ENCODE measurements at regions not wholly inside any gene's neighbourhood (a gene's known extent, or its start where the extent isn't known, plus 50 kb on each side); places are given as distances from the start of the nearest gene placed in this dataset.

DNA sequence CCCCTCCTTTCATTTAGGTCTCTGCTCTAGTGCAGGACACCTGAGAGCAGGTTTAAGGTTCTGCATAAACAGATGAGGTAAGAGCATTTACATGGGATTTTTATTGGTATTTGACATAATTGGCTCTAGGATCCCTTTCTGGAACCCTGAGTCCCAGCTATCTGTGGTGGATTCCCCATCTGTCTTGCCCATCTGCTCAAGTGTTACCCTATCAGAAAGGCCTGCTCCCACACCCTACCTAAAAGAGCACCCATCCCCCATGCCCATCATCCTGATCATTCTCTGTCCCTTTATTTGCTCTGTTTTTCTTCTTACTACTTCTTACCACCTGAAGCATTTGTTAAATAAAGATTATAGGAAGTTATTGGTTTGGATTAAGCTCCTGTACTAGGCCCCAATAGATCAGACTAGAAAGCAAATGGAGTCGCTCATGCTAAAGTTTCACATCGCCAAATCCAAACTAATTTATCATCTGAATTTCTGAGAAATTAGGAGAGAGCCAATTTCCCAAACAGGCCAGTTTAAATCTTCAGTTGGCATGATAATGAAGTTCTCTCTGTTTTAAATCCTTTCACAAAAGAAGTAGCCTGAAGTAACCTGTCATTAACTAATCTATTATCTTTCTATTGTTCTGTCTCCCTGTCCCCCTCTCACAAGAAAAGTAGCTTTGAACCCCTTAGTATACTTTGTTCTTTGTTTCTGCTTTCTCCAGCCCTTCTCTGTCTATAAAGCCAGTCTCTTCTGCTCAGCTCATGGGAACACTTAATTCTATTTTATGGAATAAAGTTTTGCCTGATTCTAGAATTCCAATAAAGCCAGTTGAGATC is 178.6 kb downstream of the ZNF674 start:
- no peak for DNase-seq

DNA sequence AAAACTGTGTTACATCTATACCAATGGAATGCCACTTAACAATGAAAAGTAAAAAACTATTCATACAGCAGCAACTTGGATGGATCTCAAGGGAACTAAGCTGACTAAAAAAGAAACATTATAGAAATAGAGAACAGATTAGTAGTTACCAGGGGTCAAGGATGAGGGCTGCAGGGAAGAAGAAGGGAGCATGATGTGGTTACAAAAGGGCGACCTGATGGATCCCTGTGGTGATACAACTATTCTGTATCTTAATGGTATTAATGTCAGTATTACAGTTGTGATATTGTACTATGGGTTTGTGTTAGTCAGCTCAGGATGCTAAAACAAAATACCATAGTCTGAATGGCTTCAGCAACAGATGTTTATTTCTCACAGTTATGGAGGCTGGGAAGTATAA is 190.7 kb downstream of the ZNF674 start:
- no peak for DNase-seq

DNA sequence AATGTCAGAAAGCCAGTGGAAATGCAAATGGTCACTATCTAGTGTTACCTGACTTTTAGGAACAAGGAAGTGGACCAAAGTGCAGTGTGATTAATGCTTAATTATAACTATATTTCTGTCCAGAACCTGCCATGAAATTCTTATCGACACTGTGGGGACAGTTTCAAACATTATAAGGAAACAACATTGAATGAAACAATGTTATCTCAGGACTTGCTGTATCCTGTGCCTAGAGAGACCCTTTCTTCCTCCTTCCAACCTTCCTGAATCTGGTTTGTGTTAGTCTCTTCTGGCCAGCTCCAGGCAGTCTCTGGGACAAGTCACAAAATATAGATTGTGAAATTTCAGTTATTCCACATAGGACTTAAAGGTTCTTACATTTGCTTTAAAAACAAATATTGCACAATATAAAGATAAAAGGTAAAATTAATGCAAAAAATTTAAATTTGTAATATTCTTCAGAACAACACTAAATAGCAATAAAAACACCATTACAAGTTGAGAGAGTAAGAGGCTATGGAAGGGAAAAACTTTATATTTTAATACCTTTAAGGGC is 203.4 kb downstream of the ZNF674 start:
- no peak for DNase-seq

DNA sequence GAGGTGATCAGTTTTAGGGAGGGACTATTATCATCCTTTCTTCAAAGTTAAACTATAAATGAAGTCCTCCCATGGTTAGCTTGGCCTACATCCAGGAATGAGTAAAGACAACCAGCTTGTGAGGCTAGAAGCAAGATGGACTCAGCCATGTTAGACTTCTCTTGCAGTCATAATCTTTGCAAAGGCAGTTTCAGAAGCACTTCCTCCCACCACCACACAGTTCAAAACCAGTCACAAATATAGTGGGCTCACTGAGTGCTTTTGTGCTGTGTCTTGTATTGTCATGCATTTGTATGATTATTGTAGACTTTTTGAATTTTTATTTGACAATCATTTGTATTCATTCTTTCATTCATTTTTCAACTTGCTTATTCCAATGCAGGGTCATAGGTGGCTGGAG is 204.5 kb downstream of the ZNF674 start:
- DNase-seq, result no peak

DNA sequence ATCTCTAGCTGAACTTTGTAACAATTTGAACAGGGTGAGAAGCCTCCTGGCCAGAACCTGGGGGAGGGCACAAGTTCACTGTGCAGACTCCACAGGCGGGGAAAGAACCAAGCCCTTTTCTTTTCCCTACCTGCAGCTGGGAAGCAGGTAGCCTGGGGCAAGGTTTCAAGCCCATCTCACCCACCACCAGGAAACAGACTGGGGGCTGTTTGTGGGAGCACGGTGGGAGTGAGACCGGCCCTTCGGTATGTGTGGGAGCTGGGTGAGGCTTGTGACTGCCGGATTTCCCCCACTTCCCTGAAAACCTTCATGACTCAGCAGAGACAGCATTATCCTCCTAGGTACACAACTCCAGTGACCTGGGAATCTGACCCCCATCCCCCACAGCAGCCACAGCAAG is 211.7 kb downstream of the ZNF674 start:
- no peak for DNase-seq

DNA sequence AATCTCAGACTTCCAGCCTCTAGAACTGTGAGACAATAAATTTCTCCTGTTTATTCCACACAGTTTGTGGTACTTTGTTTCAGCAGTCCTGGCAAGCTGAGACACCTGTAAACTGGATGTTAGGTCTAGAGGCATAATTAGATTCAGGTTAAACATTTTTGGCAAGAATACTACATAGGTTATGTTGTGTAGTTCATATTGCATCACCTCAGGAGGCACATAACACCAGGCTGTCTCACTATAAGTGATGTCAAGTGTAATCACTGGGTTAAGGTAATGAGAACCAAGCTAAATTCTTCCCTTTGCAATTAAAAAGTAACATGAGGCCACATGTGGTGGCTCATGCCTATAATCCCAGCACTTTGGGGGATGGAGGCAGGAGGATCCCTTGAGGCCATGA is 214.2 kb downstream of the ZNF674 start:
- no peak for DNase-seq

DNA sequence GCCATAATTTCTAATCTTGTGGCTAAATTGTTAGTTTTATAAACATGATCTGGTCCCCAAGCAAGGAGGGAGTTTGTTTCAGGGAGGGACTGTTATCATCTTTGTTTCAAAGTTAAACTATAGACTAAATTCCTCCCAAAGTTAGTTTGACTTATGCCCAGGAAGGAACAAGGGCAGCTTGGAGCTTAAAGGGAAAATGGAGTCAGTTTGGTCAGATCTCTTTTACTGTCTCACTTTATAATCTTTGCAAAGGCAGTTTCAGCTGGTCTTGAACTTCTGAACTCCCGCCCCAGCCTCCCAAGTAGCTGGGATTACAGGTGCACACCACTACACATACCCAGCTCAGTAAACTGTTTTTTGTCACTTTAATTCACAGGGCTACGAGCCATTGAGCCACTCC is 214.7 kb downstream of the ZNF674 start:
- no peak for DNase-seq

DNA sequence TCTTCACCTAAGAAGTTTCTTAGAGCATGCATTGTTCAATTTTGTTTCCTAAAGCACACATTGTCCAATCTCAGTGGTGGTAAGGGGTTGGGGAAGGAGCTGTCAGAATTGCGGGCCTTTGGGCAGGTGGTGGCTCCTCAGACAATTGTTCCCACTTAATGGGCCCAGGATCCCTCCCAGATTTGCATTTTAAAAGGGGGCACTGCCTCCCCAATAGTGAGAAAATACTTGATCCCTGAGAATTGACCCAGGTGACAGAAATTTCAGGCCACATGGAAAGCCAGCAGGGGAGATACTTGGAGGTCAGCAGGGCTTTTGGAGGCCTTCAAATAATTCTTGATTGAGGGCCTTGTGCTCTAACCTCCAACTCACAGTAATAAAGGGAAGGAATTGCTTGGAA is 217.1 kb downstream of the ZNF674 start:
- no peak for DNase-seq

DNA sequence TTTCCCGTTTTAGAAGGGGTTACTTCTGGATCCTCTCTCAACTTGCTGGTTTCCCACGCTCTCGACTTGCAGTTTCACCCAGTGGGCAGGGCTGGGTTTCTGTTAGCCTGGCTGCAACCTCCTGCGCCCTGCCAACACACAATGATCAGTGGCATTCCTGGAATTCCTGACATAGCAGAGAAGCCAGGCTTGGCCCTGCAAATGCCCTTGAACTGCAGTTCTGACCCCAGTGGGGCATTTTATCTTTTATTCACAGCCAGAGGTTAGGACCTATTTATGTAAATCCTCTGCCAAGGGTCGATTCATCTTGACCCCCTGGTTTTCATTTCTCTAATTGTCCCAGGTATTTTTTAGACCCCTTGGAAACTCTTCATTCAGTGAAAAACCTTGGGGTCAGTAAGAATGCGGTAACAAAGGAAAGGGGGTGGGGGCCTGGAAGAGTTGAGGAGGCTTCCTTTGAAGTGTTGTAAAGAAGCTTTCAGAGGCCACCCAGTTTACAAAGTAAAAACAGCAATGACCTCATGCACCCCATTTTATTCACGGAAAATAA is 217.6 kb downstream of the ZNF674 start:
- DNase-seq, result no peak

DNA sequence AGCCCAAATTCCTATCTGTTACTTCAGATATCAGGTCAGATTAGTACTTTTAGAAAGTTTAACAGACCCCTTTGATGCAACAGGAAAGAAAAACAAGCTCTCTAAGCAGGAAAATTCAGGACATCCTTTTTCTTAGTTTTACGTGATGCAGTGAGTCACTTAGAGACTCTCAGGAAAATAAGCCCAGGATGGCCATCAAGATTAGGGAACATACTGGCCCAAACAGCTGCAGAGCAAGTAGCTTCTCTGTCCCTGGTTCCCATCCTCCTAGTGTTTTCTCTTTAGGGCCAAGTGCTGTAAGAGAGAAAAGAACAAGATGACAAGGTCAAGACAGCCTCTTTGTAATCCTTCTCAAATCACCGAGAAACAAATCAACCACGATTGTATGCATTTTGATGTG is 219.1 kb downstream of the ZNF674 start:
- DNase-seq, result no peak

DNA sequence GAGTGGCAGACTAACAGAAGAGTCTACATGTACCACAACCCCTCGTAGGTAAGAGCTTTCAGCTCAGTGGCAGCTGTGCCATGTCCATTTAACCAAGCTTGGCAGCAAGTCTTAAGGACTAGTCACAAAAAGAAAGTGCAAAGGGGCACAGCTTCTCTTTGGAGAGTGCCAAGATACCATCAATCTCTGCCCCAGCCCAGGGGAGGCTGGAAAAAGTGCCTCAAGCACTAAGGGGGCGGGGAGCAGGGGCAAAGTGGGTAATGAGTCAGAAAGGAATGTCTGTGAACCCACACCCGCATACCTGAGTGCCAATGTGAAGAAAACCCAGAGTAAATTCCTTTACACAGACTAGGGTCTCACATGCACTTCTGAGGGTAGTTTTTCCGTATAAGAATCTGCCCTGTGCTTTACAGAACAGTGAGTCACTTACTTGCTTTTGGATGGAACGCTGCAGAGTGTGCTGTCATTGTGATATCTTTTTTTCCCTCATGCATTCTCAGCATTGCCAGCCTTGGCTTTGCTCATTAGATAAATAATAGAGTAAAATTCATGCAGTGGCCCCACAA is 219.8 kb downstream of the ZNF674 start:
- DNase-seq, result peak; percentile 43 to 85

DNA sequence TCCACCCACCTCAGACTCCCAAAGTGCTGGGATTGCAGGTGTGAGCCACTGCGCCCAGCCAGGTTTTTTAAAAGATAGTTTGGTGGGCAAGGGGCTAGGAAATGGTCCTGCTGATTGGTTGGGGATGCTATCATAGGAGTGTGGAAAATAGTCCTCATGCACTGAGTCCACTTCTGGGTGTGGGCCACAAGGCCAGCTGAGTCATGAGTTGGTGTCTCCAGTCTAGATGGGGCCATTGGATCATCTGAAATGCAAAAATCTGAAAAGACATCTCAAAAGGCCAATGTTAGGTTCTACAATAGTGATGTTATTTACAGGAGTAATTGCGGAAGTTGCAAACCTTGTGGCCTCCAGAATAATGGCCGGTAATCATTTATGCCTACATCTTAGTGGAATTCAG is 221.1 kb downstream of the ZNF674 start:
- DNase-seq, result no peak

DNA sequence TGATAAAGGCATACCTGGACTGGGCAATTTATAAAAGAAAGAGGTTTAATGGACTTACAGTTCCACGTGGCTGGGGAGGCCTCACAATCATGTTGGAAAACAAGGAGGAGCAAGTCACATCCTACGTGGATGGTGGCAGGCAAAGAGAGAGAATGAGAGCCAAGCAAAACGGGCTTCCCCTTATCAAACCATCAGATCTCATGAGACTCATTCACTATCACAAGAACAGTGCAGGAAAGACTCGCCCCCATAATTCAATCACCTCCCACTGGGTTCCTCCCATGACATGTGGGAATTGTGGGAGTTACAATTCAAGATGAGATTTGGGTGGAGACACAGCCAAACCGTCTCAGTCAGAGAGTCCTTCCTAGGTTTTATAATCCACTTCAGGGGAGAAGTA is 222.3 kb downstream of the ZNF674 start:
- DNase-seq, result peak in 1 of 2 experiments; percentile 5

DNA sequence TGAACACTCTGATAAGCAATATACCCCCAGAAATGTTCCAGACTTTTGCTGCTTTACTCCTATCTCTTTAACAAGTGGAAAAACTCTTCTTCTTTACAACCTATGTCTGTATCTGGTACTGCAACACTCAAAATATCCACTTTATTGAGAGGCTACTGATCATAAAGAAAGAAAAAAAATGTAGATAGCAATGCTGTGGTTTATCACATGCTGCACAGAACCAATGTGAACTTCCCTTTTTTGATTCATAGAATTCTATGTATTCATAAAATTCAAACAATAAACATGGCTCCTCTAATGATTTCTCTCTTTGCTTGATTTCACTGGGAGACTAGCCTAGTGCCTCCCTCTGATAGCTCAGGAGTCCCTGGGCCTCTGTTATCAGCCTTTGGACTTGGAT is 223.5 kb downstream of the ZNF674 start:
- DNase-seq, result no peak

DNA sequence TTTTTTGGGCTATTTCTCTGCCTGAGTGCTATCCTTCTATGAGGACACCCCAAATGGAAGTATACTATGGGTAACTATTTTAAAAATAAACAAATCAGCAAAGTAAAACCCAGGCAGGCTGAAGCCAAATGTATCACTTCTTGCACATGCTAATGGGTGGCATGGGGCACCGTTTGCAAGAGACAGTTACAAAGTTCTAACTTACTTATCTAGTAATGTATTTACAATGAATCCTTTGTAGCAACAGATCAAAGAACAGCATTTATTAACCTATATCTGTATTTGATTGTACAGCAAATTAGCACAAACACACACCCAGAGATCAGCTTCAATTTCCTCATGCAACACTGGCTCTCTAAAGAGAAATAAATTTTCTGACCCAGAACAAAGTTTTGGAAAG is 225.5 kb downstream of the ZNF674 start:
- DNase-seq, result no peak

DNA sequence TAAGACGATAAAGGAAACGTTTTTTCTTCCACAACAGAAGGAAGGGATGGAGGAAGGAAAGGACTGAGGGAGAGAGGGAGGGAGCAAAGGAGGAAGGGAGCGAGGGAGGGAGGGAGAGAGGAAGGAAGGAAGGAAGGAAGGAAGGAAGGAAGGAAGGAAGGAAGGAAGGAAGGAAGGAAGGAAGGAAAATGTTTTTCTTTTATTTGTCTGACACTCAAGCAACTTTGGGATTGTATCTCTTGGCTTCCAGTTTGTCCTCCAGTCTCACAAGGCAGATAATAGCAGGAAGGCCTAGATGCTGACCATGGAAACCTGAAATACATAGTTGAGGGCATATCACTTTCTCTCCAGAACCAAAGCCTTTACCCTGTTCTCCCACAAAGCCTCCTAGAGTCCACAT is 226.7 kb downstream of the ZNF674 start:
- no peak for DNase-seq

DNA sequence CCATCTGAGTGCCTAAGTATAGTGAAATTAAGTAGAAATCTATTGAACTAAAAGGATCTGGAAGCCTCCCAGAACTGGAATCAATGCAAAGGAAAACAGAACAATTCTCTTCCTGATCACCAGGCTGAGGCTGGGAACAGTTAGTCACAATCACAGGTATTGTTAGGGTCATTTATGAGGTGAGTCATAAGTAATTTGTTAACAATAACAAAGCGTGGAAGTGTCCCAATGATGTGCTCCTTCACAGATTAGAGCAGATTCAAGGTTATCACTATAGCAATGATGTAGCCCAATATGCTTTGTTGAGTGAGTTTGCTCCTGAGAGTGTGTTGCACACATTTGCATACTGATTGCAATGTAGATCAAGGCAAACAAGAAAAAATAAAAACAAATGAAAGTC is 228.1 kb downstream of the ZNF674 start:
- DNase-seq, result no peak

DNA sequence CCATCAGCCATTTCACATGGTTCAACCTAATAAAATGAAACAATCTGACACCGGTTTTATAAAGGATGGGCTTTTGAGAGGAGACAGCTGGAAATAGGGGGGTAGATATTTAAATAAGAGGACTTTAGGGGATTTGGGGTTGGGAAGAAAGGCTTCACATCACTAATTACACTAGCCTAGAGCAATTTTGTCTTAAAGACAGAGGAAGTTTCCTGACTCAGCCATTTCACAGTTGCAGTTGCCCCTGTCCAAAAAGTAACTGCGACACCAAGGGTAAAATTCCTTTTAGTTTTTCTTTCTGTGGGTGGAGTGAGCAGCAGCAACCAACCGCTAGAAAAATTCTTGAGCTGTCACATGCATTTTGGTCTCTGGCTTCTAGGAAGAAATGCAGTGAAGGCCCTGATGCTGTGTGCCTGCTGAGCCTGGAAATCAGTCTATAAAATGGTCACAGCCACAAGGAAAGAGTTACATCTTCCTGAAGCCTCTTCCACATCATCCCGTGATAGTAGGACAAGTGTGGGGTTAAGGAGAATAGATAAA is 233.6 kb downstream of the ZNF674 start:
- no peak for DNase-seq

DNA sequence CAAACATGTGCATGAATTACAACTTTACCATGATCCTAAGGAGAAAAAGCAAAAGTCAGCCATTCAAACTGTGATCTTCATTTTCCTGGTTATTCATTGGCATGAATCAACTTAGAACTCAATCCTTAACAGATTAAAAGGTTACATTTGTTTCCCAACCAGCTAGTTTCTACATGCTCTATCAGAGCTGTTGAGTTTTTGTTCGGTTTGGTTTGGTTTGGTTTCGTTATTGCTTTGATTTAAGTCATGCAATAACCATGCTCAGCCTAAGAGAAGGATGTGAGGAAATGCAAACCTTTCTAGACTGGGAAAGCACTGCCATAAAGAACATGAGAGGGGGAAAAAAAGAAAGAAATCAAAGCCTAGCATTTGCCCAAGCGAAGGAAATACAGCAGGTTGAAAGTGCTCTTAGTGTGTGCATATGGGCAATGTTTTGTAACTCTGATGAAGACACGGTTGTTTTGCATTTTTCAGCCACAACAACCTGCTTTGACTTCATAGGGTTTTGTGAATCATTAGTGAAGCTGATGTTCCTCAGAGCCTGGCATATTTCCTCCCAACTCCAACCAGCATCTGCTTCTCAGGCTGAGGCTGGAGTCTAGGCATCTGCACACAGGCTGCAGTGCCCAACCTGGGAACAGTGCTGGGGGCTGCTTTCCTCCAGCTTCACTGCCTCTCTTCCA is 234.3 kb downstream of the ZNF674 start:
- DNase-seq, result no peak

DNA sequence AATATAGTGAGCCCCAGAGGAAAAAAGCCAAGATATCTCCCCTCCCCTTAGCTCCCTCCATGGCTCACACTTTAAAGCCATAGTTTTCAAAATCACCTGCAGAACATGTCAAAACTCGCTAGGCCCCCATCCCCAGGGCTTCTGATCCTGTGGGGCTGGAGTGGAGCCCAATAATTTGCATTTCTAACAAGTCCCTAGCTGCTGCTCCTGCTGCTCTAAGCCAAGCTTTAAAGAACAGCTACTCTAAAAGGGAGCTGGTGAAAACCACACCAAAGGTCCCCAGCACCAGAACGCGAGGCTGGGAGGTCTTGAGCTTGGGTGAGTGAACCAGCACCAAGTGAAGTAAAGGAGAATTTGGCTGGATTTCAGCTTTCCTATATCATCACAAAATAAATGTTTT is 237.1 kb downstream of the ZNF674 start:
- DNase-seq, result no peak

DNA sequence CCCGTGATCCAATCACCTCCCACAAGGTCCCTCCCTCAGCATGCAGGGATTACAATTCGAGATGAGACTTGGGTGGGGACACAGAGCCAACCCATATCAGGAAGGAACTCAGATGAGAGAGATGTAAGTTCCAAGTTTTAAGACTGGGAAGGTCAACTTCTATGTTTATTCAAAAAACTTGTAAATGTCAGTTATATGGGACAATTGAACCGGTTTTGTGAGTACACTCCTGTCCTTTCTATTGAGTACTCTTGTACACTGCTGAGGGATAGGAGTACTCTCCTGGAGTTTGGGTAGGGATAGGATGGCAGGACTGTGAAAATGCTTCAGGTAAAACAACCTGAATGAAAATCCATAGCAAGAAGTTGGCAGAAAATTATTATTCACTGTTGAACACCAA is 239.1 kb downstream of the ZNF674 start:
- no peak for DNase-seq

DNA sequence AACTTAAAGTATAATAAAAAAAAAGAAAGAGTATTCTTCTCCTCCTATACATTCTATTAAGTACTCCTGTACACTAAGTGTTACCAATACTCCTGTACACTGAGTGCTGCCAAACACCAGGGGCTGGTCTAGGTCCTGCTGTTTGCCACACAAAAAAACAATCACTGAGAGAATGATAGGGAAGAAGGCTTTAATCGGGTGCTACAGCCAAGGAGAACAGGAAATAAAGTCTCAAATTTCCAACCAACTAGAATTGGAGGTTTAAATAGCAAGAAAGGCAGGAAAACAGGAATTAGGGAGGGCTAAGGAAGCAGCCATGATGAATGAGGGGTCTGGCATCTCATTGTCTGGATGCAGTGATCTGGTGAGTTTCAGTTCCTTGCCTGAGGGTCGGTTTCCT is 239.8 kb downstream of the ZNF674 start:
- no peak for DNase-seq

DNA sequence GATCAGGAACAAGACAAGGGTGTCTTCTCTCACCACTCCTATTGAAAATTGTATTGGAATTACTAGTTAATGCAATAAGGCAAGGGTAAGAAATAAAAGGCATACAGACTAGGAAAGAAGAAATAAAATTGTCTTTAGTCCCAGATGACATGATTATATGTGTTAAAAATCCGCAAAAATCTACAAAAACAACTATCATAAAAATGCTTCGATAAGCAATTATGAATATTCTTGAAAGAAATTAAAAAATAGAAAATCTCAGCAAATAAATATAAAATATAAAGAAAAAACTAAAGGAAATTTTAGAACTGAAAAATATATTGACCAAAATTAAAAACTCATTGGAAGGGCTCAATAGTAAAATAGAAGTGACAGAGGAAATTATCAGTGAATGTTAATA is 243.3 kb downstream of the ZNF674 start:
- DNase-seq, result no peak

All from stimulated activated CD4-positive, alpha-beta T cell treated with anti-CD3 and anti-CD28 coated beads, Interleukin-4, amount 100 ng/mL, for 4 hours (primary cell).